Lower lobe of right lung (tissue), 2 donors: ENCODE measurements at regions not wholly inside any gene's neighbourhood (a gene's known extent, or its start where the extent isn't known, plus 50 kb on each side); places are given as distances from the start of the nearest gene placed in this dataset.

Experiments
- ATAC-seq, 2 donors: fragments of 200-7000 bp; cut with Tn5 transposase; one replicate each; pipeline ENCODE4 v1.9.1; 2020 to 2022; ENCODE audit warnings: mild to moderate bottlenecking in 2 of 2, moderate library complexity in 2 of 2
- DNase-seq: peaks from one replicate; pipeline ENCODE4 v3.0.0-alpha.2; 2020
- H3K27ac ChIP-seq: fragments of 200-600 bp; one replicate; pipeline ENCODE4 v1.8.0; 2022
- H3K27me3 ChIP-seq: fragments of 200-600 bp; one replicate; pipeline ENCODE4 v1.8.0; 2022; ENCODE audit warnings: low read depth
- H3K36me3 ChIP-seq: fragments of 200-600 bp; one replicate; pipeline ENCODE4 v1.8.0; 2022; ENCODE audit warnings: mild to moderate bottlenecking
- H3K4me1 ChIP-seq: fragments of 200-600 bp; one replicate; pipeline ENCODE4 v1.8.0; 2022
- H3K4me3 ChIP-seq: fragments of 200-600 bp; one replicate; pipeline ENCODE4 v1.8.0; 2022; ENCODE audit warnings: mild to moderate bottlenecking
- H3K9me3 ChIP-seq: fragments of 200-600 bp; one replicate; pipeline ENCODE4 v1.8.0; 2022
- intact Hi-C: fragments of 100-400 bp; cut with DNase I; formaldehyde crosslinking; loops from one replicate; pipeline ENCODE4 v1.11.0; 2022
- TF ChIP-seq, protein P1 (sequence below): fragments of 200-600 bp; IDR thresholded peaks from one replicate; pipeline ENCODE4 v1.8.0; 2022; ENCODE audit warnings: antibody characterized with exemption, mild to moderate bottlenecking
- donor health status: DM: no; HTN: yes; CAD: no; lungs with severe emphysema.

GRCh38 chr5:159548517-159548916 is 218.2 kb upstream of the IL12B start:
- H3K27ac ChIP-seq, result no peak overlapping the region
- ATAC-seq (no peak), DNase-seq (no peak)
- H3K27me3 ChIP-seq, result no peaks in the 10 kb centered on the region
- no peak overlapping the region for H3K4me3 ChIP-seq
- intact Hi-C loops, result no loop called here
- H3K36me3 ChIP-seq, result no peaks in the 10 kb centered on the region
- TF ChIP-seq, protein P1, sequence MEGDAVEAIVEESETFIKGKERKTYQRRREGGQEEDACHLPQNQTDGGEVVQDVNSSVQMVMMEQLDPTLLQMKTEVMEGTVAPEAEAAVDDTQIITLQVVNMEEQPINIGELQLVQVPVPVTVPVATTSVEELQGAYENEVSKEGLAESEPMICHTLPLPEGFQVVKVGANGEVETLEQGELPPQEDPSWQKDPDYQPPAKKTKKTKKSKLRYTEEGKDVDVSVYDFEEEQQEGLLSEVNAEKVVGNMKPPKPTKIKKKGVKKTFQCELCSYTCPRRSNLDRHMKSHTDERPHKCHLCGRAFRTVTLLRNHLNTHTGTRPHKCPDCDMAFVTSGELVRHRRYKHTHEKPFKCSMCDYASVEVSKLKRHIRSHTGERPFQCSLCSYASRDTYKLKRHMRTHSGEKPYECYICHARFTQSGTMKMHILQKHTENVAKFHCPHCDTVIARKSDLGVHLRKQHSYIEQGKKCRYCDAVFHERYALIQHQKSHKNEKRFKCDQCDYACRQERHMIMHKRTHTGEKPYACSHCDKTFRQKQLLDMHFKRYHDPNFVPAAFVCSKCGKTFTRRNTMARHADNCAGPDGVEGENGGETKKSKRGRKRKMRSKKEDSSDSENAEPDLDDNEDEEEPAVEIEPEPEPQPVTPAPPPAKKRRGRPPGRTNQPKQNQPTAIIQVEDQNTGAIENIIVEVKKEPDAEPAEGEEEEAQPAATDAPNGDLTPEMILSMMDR, result no peak
- H3K4me1 ChIP-seq, result peaks cover 4% of the 10 kb centered on the region
- H3K9me3 ChIP-seq, result peaks cover 6% of the 10 kb centered on the region

GRCh38 chr5:159549046-159549445 is 218.8 kb upstream of the IL12B start:
- intact Hi-C loops, result no loop called here
- TF ChIP-seq, protein P1, result no peak
- no peak for DNase-seq
- no peak for ATAC-seq
- Histone ChIP-seq H3K36me3 (no peaks in the 10 kb centered on the region), H3K4me1 (peaks cover under 1% of the 10 kb centered on the region), H3K4me3 (no peak overlapping the region), H3K27me3 (no peaks in the 10 kb centered on the region), H3K27ac (no peak overlapping the region), H3K9me3 (peaks cover 6% of the 10 kb centered on the region)

GRCh38 chr5:159550951-159551350 is 220.7 kb upstream of the IL12B start:
- no peak for ATAC-seq
- Histone ChIP-seq H3K4me3 (no peak overlapping the region), H3K27me3 (no peaks in the 10 kb centered on the region), H3K4me1 (no peaks in the 10 kb centered on the region), H3K36me3 (no peaks in the 10 kb centered on the region), H3K9me3 (peaks cover 6% of the 10 kb centered on the region), H3K27ac (no peak overlapping the region)
- intact Hi-C loops, result no loop called here
- TF ChIP-seq, protein P1, result no peak
- DNase-seq, result no peak

DNA sequence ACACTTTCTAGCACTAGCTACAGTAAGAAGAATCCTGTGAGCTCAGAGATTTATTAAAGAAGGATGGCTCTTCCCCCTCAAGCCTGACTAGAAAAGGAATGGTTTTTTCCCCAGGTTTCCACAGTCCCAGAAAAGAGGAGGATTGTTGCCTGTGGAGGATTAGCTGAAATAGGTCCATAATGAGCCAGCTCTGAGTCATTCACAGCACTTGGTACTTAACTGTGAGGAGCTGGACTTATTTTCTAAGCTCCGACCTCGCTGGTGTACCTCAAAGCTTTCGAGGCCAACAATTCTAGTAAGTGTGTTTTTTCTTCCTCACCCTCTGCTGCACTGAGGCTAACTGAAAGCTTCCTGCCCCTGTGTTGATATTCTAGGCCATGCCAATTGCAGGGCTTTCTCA is 222.5 kb upstream of the IL12B start:
- no peak overlapping the region for H3K4me3 ChIP-seq
- no peak for DNase-seq
- ATAC-seq, result no peak
- H3K27me3 ChIP-seq, result no peaks in the 10 kb centered on the region
- peaks cover 2% of the 10 kb centered on the region for H3K9me3 ChIP-seq
- intact Hi-C loops, result no loop called here
- no peaks in the 10 kb centered on the region for H3K36me3 ChIP-seq
- TF ChIP-seq, protein P1, result no peak
- H3K27ac ChIP-seq, result no peak overlapping the region
- H3K4me1 ChIP-seq, result no peaks in the 10 kb centered on the region

- Histone ChIP-seq H3K27ac (no peak overlapping the region), H3K9me3 (no peaks in the 10 kb centered on the region), H3K27me3 (no peaks in the 10 kb centered on the region), H3K36me3 (no peaks in the 10 kb centered on the region), H3K4me1 (no peaks in the 10 kb centered on the region), H3K4me3 (no peak overlapping the region)
- intact Hi-C loops, result no loop called here
- TF ChIP-seq, protein P1, result no peak
- DNase-seq (no peak), ATAC-seq (no peak)
Observed at GRCh38 chr5:159553792-159554191, 223.5 kb upstream of the IL12B start.

DNA sequence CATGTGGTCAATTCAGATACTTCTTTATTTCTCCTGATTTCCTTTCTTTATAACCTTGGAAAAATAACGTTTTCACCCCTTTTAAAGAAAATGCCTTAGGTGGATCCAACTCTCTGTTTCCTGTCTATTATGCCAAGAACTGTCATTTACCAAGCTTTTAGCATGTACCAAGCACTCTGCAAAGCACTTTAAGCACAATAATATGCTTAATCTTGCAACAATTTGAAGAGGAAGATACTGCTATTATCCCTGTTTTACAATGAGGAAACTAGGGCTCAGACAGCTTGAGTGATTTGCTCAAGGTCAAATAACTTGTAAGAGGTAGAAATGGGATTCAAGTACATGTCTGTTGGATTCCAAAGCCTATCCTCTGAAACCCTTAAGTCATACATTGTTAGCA is 224.8 kb upstream of the IL12B start:
- no peaks in the 10 kb centered on the region for H3K36me3 ChIP-seq

More for the DNA sequence above, 224.8 kb upstream of the IL12B start:
- DNase-seq (no peak), ATAC-seq (no peak)
- Histone ChIP-seq H3K27ac (no peak overlapping the region), H3K4me1 (no peaks in the 10 kb centered on the region), H3K9me3 (no peaks in the 10 kb centered on the region), H3K4me3 (no peak overlapping the region), H3K27me3 (no peaks in the 10 kb centered on the region)
- TF ChIP-seq, protein P1, result no peak
- intact Hi-C loops, result no loop called here
